CD4-positive, alpha-beta T cell treated with Interleukin-15 for 1 hour (primary cell): ENCODE measurements at regions not wholly inside any gene's neighbourhood (a gene's known extent, or its start where the extent isn't known, plus 50 kb on each side); places are given as distances from the start of the nearest gene placed in this dataset.

Source experiments
- DNase-seq: peaks from one replicate; pipeline ENCODE4 v3.0.0-alpha.2; 2020

DNA sequence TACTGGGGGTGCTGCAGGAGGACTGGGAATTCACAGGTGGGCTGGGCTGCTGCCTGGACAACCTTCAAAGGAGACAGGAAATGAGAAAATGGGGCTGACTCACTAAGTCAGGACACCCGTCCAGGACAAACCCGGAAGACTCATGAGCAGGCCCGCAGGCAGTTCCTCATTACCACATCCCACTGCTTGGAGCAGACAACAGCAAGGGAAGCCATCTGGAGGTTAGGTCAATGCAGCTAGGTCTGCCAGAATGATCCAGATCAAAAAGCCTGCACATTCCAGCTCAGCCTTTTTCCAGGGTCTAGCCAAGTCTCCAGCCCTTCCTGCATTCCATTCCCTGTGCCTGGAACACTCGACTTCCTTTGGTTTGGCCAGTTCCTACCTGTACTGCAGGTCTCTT lies 536.5 kb upstream of the CDH11 start:
- no peak for DNase-seq

- no peak for DNase-seq
Measured at GRCh38 chr16:65657556-65657955, 535.7 kb upstream of the CDH11 start.

DNA sequence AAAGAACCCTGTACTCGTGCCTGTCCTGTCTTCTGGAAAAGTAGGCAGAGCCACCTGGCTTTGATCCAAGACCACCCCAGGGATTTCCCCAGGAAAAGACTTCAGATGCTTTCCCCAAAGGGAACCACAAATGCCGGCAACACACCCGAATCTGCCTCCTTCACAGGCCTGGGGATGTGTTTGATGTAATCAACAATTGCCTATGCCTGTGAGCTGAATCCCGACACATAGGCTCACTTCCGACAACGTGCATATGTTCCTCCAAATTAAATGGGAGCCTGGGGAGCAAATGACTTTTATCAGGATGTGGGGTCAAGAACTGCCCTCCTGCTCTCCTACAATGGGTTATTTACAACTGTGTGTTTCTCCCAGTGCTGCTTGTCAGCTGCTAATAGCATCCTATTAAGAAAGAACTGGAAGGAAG lies 535.2 kb upstream of the CDH11 start:
- DNase-seq: no peak

DNA sequence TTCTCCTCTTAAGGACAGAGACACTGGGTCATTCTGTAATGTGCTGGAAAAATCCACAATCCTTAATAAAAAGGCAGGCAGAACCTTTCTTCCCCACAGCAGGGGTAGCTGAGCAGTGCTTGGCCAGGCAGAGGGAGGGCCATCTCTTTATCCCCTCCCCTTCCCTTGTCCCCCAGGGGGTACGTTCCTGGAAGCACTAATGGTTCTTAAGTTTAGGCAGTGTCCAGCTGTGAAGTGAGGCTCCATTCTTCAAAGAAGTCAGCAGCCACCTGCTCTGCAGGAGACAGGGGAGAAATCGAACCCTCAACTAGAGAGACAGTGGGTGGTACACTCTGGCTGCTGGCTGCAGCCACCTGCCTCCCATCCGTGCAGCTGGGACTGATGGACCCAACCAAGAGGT lies 533.9 kb upstream of the CDH11 start:
- no peak for DNase-seq

DNA sequence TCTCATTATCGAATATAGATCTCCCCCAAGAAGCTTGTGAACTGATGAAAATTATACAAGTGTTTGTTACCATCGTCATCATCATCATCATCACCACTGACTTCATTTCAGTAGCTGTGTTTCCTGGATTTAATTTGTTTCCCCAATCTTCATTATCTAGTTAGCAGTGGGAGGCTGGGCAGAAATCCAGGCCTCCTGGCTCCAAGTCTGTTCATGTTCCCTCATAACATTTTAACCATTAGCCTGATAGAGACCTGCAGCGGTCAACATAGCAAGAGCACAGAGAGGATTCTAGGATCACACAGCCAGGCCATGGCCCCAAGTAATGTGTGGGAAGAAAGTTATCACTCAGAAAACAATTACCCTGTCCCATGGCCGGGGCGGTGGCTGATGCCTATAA lies 526.2 kb upstream of the CDH11 start:
- no peak for DNase-seq

DNA sequence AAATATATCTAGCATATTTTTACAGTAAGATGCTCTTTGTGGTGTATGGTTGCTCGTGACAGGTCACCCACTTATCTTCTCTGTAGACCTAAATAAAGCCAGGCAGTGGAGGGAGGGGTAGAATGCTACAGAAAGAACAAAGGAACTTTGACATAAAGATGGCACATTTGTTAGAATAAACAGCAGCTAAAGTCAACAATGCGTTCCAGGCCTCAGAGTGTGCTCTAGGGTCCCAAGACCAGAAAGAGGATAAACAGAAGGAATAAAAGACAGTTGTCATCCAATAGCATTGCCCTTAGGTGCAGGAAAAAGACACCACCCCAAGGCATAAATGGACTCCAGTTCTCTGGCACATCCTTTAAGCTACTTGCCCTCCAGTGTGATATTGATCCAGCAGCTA lies 523.0 kb upstream of the CDH11 start:
- no peak for DNase-seq

- DNase-seq: no peak
Measured at GRCh38 chr16:65641762-65642289, 520.0 kb upstream of the CDH11 start.

GRCh38 chr16:65641049-65641761 lies 519.3 kb upstream of the CDH11 start:
- DNase-seq: no peak

- DNase-seq: no peak
Measured at GRCh38 chr16:65634833-65635232, 513.0 kb upstream of the CDH11 start.

DNA sequence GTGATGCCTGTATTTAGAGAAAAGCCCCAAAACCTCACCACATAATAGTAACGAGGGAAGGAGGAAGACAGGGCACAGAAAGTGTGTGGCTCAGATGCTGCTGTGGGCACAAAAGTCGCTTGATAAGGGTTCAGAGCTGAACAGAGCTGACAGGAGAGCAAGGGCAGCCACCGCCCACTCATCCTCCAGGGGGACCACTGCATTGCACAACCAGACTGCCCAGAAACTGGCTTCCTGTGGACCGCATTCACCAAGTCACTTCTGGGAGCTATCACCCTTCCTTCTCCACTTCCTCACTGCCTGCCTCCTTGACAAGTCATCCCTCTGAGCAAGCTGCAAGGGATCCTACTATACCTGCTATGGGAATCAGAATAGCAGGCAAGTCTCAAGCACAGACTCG lies 512.4 kb upstream of the CDH11 start:
- DNase-seq: no peak

DNA sequence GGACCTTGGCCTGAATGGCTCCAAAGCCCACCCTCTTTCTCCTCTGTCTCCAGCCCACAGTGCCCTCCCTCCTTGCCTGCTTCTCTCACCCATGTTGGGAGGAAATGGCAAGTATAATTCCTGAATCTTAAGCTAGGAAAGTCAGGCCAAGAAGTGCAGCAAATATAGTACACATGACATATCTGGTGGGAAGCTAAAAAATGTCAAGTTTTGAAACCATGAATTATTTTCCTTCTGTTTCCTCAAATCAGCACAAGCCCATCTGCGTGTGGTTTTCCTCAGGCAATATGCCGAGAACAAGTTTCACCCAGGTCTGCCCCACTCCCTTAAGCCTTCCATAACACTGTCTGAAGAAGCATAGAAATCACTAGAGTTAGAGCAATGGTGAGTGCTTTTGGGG lies 502.8 kb upstream of the CDH11 start:
- no peak for DNase-seq

GRCh38 chr16:65624229-65624628 lies 502.4 kb upstream of the CDH11 start:
- DNase-seq: no peak

DNA sequence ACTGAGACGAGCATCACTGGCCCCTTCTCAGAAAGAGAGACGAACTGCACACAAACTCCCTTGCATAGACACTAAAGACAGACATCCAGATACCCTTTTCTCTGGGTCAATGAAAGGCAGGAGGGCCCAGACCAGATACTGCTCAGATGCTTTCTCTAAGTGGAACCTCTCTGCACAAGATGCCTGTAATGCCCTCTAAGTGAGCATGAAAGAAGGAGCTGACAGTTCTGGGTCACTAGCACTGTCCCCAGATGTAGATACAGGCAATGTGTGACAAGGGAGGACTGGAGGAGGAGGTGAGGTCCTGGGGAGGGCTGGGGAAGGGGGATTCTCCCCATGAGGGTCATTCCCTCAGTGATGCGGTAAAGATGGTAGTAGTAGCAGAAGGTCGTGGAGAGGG lies 501.0 kb upstream of the CDH11 start:
- no peak for DNase-seq

DNA sequence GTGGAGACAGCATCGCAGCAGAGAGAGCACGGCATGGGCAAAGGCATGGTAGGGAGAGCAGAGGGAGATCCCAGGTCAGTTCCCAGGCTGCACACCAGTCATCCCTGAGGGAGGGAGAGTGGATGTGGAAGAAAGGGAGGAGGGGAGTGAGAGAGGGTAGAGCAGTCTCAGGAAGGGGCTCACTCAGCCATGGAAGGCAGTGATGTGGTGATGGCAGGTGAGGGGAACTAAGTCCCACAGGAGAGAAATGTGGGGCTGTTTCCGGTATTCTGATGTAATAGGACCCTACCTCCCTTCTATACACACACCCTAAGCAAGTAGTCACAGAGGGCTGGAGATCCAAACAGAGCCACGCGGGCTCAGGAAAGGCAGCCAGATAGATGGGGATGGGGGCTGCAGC lies 500.3 kb upstream of the CDH11 start:
- no peak for DNase-seq

DNA sequence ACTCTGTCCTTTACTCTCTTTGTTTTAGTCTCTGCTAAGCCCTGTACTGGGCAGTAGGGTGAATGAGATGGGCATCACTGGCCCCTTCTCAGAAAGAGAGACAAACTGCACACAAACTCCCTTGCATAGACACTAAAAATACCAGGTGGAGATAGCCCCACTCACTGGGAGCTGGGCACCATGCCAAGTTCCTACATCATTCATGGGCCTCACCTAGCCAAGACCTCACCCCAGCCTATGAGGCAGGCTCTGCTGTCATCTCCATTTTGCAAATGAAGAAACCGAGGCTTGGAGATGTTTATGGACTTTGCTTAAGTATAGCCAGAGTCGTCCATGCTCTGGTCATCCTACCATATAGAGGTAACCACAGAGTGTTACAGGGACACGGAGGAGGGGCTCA lies 499.8 kb upstream of the CDH11 start:
- no peak for DNase-seq

- no peak for DNase-seq
Measured at GRCh38 chr16:65619606-65620005, 497.7 kb upstream of the CDH11 start.

DNA sequence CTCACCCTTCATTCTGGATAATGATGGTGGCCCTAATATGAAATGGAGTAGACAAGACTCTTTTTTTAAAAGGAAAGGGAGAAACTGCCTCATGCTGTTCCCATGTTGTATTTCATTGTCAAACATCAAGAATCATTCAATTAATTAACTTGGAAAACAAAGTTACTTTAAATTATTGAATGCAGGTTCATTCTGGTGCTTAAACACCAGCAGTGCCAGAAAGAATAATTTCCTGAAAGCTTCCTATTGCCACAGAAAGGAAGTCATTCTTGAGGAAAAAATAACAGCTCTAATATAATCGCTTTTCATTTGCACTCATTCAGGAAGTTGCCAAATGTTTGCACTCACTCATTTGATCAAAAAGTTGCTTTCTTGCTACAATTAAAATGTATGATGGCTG lies 497.1 kb upstream of the CDH11 start:
- DNase-seq: no peak

DNA sequence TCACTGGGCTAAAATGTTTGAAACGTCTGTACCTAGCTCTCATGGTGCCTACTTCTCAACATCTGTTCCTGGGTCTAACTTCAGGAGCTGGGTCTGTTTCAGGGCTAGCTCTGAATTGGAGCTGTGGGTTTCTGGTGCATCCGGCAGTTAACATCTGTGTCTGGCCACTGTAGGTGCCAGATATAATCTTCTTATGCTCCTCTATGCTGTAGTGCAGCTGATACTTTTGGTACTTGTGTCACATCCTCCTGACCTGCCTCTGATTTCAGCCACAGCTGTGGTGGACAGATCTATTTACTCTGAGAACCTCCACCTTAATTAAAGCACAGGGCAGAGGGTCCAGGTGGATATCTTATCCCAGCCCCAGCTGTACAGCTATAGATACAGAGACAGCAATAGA lies 496.5 kb upstream of the CDH11 start:
- no peak for DNase-seq

- DNase-seq: no peak
Measured at GRCh38 chr16:65617421-65617820, 495.6 kb upstream of the CDH11 start.

- DNase-seq: no peak
Measured at GRCh38 chr16:65608455-65608854, 486.6 kb upstream of the CDH11 start.

- DNase-seq: no peak
Measured at GRCh38 chr16:65604771-65605170, 482.9 kb upstream of the CDH11 start.

GRCh38 chr16:65601781-65602180 lies 479.9 kb upstream of the CDH11 start:
- no peak for DNase-seq

GRCh38 chr16:65600629-65601028 lies 478.8 kb upstream of the CDH11 start:
- DNase-seq: no peak

- DNase-seq: no peak
Measured at GRCh38 chr16:65600046-65600445, 478.2 kb upstream of the CDH11 start.

DNA sequence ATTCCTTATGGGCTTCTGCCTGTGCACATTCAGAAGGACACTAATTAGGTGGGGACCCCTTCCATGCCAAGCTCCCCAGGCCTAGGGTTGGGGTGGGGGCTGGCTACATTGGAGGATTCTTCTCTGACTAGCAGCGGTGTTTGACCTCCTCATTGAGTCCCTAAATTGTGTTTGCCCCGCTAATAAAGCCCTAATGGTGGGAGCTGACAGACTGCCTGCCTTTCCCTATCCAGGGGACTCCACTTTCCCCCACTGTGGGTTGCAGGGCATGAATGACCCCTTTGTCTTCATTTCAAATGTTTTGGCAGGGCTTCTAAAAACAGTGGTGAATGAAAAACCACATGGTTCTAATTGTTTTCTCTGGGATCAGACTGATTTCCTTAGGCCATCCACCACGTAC lies 476.8 kb upstream of the CDH11 start:
- DNase-seq: no peak
